GM23338 (cell line): ENCODE measurements at regions not wholly inside any gene's neighbourhood (a gene's known extent, or its start where the extent isn't known, plus 50 kb on each side); places are given as distances from the start of the nearest gene placed in this dataset.

ENCODE experiments used
- CTCF ChIP-seq, 2 experiments: fragments of 200-600 bp in 1 of 2; sonication (generic) in 1 of 2; conservative IDR thresholded peaks; 2 replicates each; pipeline versions ENCODE4 v1.5.1 to v1.6.1; 2016 to 2017; ENCODE audit warnings: antibody characterized with exemption in 2 of 2, low read depth in 2 of 2, mild to moderate bottlenecking in 2 of 2, moderate library complexity in 1 of 2
- ETS1 ChIP-seq: IDR thresholded peaks from 2 replicates; pipeline ENCODE4 v1.6.1; 2016; ENCODE audit warnings: antibody characterized with exemption
- EZH2 ChIP-seq: fragments of 200-600 bp; sonication (generic); IDR thresholded peaks from one replicate; pipeline ENCODE4 v1.8.0; 2017; ENCODE audit warnings: antibody characterized with exemption, mild to moderate bottlenecking, low read depth; ENCODE audit not compliant: unreplicated experiment
- NANOG ChIP-seq: IDR thresholded peaks from 2 replicates; pipeline ENCODE4 v1.6.1; 2016; ENCODE audit warnings: antibody characterized with exemption, borderline replicate concordance
- POLR2AphosphoS5 ChIP-seq: IDR thresholded peaks from 2 replicates; pipeline ENCODE4 v1.6.1; 2016; ENCODE audit warnings: antibody characterized with exemption, low read depth
- REST ChIP-seq: IDR thresholded peaks from one replicate; pipeline ENCODE4 v1.6.1; 2018; ENCODE audit warnings: antibody characterized with exemption; ENCODE audit not compliant: unreplicated experiment
- STAT1 ChIP-seq: IDR thresholded peaks from one replicate; pipeline ENCODE4 v1.6.1; 2016; ENCODE audit warnings: antibody characterized with exemption; ENCODE audit not compliant: unreplicated experiment
- ZNF114 ChIP-seq: fragments of 250-450 bp; sonication (Bioruptor Pico); IDR thresholded peaks from 2 replicates; pipeline ENCODE4 v1.5.0; 2020; ENCODE audit warnings: mild to moderate bottlenecking, moderate library complexity
- ZNF331 ChIP-seq: fragments of 250-450 bp; sonication (Bioruptor Pico); IDR thresholded peaks from 2 replicates; pipeline ENCODE4 v1.5.0; 2020; ENCODE audit warnings: low read depth, mild to moderate bottlenecking, moderate library complexity
- ZNF462 ChIP-seq: fragments of 250-450 bp; sonication (Bioruptor Pico); IDR thresholded peaks from 2 replicates; pipeline ENCODE4 v1.5.0; 2020; ENCODE audit warnings: mild to moderate bottlenecking, moderate library complexity

GRCh38 chr17:73711916-73712315 is 67.7 kb upstream of the SDK2 start:
- TF ChIP-seq CTCF (conservative IDR thresholded peaks at IDR 0.05; ENCODE audit: low read depth in 2 of 2), result no peak
- TF ChIP-seq POLR2AphosphoS5, result no peak
- TF ChIP-seq ZNF331 (CRISPR knock-in tag), result no peak
- TF ChIP-seq ZNF462 (CRISPR knock-in tag), result no peak
- TF ChIP-seq EZH2, result no peak
- TF ChIP-seq REST, result no peak
- no peak for TF ChIP-seq ETS1
- no peak for TF ChIP-seq STAT1
- TF ChIP-seq NANOG, result no peak
- TF ChIP-seq ZNF114 (CRISPR knock-in tag), result no peak
